GM19238 (cell line): ENCODE measurements at regions not wholly inside any gene's neighbourhood (a gene's known extent, or its start where the extent isn't known, plus 50 kb on each side); places are given as distances from the start of the nearest gene placed in this dataset.

Experiments
- DNase-seq: peaks from one replicate; pipeline ENCODE4 v3.0.0; 2011; ENCODE audit warnings: low spot score; ENCODE audit not compliant: insufficient read length

DNA sequence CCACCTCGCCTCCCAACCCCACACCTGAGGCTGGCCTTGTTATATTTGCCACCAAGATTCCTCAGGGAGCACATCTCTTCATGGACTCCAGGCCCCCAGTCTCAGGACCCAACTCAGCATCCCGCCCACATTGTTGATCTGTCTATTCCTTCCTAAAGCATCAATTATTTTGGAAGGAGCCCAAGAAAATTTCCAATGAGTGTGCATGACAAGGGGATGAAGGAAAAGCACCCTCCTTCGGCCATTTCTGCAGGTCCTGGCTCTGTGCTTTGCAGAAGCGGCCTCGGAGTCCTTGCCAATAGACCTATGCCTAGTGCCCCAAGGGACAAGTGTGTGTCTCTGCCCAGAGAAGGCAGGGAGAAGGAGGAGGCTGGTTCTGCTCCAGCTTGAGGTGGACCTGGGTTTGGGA is 273.2 kb downstream of the GADD45G start:
- no peak for DNase-seq

DNA sequence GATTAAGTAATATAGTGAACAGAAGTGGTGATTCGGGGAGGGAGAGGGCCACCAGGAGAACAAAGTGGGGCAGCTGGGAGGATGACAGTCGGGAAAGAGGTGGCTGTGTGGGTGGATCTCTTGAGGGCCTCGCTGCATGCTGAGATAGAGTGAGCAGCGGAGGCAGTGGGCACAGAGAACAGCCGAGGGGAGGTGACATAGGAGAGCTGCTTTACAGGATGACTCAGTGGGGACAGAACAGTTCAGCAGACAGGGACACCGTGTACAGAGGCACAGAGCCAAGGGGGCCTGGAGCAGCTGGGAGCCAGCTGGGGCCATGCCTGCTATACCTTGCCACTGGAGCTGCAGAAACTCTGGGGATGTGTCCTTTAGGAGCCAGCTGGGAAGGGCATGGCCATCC is 273.9 kb downstream of the GADD45G start:
- DNase-seq: no peak

DNA sequence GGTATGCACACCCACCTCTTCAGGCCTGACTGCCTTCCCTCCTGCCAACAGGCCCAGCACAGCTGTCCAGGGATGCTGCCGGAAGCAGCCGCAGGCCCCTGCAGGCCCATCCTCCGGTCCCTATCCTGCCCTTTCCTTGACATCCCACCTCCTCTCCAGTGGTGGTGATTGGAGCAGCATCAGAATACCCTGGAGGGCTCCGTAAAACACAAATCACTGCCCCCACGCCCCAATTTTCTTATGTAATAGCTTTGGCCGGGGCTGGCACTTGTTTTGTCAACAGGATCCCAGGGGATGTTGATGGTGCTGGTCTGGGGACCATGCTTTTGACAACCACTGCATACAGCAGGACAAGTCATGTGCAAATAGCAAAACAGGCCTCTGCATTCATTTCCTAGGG is 274.5 kb downstream of the GADD45G start:
- no peak for DNase-seq

DNA sequence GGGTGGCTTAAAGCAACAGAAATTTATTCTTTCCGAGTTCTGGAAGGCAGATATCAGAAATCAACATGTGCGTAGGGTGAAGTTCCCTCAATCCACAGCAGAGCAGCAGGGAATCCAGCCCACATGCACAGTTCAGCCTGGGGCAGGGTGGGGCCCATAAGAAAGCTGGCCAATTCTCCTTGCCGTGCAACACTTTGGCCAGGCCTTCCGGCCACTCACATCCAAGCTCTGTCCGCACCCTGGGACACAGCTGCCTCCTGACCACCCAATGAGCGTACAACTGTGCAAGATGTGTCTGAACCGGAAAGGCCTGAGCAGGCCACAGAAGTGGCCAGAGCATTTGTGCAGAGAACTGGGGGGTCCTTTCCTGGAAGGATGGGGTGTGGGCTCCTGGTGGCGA is 274.9 kb downstream of the GADD45G start:
- DNase-seq: no peak

DNA sequence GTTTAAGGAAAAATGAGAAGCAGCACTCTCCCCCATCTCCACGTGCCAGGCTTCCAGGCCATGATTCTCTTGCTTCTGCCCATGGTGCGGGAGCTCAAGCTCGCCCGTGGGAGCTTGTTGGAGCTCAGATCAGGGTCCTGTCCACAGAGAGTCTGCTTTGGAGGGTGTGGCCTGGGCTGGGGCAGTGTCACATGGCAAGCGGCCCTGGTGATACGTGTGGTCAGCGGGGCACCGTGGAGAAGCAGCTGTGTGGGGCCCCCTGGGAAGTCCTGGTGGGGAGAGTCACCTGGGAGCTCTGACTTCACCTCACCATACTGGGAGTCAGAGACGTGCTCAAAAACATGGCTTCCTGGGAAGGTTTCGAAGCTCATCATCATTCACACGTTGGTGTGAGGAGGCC is 275.3 kb downstream of the GADD45G start:
- DNase-seq: no peak

DNA sequence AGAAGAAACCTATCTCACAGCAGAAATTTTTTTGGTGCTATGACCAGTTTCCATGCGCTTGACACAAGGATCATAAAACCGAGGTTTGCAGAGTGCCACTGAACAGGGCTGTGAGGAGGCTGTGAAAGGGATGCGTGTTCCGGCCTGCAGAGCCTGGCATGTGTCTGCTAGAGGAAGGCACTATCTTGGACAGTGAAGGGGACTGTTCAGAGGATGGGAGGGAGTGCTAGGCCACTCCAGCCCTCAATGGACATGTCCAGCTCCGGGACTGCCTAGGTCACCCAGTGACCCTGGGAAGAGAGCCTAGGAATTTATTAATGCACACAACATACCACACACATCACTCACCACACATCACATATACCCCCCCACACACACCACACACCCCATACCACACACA is 275.9 kb downstream of the GADD45G start:
- DNase-seq: no peak

DNA sequence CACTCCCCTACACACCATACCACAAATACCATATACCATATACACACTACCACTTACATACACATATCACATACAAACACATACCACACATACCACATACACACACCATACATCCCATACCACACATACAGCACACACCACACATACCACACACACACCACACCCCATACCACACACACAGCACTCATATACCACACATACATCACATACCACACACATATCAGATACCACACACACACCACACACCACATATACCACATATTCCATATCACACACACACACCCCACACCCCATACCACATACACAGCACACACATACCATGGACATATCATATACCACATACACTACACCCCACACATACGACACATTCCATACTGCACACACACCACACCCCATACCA is 276.6 kb downstream of the GADD45G start:
- no peak for DNase-seq

DNA sequence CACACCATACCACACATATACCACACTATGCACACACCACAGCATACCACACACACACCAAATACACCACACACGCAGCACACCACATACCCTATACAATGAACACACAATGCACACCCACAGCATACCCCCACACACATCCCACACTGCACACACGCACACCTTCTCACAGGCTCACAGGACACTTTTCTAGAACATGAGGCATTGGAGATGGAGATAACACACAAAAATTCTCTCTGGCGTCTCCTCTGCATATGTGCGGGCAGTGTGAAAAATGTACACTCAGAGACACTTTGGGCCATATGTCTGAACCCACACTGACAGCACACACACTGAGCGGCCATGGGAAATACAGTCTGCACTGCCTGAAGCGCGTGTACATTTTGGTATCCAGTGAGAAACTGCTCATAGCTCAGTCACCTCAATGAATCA is 278.1 kb downstream of the GADD45G start:
- DNase-seq: no peak

DNA sequence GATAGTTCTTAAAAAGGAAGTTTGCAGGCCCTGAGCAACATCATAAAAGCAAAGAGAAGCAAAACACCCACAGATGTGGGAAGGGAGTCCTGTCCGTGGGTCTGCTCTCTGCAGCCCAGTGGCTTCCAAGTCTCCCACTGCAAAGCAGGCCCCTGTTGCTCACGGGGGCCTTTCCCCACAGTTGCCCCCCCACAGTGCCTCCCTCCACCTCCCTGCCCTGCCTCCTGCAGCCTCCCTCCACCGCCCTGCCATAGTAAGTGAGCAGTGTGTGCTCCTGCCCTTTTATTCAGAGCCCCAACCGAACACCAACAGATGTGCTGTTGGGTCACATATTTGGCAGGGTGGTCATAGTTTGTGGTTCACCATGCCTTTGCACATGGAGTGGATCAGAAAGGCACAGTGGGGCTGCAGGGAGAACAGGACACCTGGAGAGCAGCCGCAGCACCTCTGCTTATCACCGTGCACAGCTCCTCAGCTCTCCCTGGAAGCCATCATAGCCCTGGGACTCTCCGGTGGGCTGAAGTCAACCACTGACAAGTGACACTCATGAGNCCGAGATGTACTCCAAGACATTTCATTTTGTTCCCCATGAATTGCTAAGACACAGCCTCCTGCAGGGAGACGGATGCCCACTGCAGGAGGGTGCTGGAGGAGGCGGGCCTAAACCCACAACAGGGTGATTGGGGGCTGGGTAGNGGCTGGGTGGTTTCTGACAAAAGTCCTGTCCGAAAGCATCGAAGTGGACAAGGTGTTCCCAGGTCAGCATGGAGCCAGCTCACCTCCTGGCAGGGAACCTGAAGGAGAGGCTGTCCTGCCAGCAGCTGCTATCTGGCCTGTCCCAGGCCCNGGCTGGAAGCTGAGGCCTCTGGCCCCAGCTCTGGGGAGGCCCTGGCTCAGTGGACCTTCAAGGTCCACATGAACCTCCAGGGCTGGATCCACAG is 278.9 kb downstream of the GADD45G start:
- DNase-seq: no peak

DNA sequence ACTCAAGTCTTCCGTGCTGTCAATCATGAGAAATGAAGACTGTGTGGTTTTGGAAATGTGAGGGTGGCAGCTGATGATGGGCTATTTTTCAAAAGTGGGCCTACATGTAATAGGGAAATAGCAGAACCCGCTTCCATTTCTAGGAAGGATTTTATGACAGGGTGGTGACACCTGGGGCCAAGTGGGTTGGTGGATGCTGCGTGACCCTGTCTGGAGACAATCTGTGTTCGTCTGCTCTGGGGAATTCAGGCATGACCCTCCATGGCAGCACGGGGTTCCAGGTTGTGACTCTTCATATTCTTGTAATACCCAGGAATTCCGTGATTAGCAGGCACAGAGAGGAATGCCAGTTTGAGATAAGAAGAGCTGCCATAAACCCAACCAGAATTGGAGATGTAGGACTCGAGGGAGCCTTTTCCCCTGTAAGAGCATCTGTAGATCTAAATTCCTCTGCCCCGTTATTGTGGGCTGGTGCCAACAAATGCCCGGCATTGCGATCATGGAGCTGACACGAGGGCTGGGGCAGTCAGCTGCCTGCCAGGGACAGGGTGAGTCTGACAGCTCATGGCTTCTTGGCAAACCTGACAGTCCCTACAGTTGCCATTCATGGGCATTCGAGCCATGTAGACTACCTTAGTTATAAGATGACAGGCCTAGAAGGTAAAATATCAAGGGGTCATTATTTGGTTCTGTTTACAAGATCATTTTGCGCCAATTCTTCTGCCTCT is 279.7 kb downstream of the GADD45G start:
- DNase-seq: no peak

DNA sequence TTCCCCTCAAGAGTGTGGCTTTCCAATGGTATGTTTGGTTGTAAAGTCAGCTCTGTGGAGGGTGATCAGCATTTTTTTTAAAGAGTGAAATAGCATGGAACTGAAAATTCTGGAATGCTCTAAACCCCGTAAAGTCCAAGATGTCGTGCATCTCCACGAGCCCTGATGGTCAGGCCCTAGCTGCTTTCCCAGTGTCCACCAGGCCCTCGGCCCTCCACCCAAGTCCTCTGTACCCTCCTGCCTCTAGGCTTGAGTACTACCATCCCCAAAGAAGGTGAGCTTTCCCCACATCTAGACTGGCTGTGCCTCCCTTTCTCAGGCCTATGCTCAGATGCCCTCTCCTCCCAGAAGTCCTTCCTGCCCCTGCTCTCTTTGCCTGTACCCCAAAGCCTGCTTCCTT is 280.3 kb downstream of the GADD45G start:
- no peak for DNase-seq

DNA sequence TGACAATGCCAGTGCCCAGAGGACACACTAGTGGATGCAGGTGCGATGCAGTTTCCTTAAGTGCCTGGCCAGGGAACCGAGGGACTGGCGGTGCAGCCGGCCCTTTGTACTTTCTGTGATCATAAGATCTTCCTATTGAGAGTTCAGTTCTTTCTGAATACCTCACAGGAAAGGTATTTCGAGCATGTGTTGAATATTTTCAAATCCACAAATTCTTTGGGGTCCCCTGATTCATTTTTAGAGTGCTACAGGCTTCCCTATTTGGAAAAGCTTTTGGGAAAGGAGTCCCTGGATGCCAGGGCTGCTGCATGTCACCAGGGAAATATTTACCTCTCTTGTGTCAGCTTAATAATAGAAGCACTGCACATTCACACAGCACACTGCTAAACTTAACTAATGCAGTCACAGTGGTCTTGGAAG is 281.5 kb downstream of the GADD45G start:
- no peak for DNase-seq

DNA sequence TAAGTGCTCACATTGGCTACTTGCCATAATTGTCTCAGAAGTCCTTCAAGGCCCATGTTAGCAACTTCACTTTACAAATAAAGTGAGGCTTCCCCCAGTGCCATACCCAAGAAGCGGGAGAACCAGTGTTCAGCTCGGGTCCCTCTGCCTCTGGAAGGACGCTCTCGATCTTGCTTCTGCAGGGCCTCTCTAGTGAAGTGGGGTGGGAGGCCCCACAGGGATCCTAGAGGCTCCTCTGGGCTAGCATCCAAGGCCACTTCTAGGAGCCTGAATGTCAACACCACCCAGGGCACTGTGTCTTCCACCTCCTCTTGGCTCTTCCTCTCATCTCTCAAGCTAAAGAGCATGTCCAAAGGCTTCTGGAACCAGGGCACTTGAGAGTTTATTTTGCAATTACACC is 282.5 kb downstream of the GADD45G start:
- DNase-seq: no peak

DNA sequence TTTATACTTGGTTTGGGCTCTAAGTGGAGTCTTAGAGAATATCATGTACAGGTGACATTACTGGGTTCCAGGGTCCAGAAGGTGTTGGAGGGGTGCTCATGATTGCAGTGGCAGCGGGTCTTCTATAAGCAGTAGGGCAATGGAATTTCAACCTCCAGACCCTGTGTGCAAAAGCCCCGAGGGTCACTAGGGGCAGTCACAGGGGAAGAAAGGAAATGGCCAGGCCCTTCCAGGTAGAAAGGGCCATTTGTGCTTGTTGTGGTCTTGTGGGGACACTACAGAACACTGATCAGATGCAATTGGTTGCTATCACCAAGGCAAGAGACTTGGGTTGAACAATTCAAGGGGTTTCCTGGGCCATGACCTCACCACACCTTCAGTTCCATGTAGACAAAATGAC is 283.4 kb downstream of the GADD45G start:
- DNase-seq: no peak

DNA sequence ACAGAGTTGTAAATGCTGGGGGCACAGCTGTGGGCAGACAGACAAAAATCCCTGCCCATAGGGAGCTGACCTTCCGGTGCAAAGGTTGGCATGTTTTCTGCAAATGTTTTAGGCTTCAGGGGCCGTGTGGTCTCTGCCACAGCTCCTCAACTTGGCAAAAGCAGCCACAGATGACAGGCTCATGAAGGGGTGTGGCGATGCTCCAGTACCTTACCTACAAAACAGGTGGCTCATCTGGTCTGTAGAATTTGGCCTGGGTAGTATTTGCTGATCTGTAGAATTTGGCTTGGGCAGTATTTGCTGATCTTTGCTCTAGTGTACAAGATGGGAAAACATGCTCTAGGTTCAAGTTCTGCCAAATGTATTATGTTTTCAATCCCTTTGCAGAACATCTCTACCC is 283.9 kb downstream of the GADD45G start:
- DNase-seq: no peak

DNA sequence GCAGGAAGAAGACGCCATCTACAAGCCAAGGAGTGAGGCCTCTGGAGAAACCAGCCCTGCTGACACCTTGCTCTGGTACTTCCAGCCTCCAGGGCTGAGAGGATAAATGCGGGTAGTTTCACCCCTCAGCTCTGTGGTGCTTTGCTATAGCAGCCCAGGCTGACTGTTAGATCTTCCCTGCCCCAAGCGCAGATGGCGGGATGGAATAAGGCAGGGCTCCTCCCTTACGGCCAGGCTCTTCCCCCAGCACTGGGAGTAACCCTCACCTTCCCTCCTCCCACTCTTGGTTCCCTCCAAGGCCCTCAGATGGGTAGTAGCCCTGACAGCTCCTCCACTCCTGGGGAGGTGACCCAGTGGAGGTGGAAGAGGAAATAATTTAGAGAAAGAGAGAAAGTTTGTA is 285.1 kb downstream of the GADD45G start:
- DNase-seq: no peak

DNA sequence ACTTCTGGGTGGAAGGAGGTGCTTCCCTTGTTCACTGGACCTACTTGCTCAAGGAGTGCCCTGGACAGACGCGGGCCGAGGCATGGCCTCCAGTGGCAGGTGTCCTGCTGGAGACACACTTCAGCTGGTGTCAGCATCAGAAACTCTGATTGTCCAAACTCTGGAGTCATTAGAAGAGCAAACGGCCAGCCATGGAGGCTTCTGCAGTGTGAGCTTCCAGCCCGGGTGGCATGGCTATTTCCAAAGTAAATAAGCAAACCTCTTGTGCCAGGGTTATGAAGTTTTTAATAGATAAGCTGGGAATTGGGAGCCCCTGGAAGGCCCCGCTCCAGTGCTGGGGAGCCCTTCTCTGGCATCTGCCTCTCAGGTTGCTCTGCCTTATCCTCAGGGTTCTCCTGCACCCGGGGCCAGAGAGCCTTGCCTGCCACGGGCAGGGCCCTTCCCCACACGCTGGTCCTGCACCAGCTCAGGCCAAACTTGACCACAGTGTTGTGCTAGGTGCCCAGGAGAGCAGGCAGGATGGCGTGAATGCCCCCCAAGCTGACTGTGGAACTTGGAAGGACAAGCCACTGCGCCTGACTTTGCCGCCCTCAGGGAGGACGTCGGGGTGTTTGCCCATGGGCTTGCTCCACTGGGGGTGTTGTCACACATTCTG is 285.6 kb downstream of the GADD45G start:
- no peak for DNase-seq

DNA sequence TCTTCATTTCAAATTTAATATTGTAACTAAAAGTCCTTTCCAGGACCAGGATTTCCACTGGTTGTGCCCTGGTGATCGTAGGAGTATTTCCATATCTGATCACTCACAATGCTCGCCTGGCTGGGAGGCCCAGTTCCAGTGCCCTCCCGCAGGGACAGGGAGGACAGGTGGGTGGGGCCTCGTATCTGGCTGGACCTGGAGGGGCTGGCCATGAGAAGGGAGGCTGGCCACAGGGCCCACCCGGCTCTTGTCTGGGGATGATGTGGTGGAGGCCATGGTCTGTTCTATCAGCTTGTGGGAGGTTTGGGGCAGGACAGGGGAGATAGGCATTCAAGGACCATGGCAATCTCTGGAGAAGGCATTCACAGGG is 286.4 kb downstream of the GADD45G start:
- no peak for DNase-seq

DNA sequence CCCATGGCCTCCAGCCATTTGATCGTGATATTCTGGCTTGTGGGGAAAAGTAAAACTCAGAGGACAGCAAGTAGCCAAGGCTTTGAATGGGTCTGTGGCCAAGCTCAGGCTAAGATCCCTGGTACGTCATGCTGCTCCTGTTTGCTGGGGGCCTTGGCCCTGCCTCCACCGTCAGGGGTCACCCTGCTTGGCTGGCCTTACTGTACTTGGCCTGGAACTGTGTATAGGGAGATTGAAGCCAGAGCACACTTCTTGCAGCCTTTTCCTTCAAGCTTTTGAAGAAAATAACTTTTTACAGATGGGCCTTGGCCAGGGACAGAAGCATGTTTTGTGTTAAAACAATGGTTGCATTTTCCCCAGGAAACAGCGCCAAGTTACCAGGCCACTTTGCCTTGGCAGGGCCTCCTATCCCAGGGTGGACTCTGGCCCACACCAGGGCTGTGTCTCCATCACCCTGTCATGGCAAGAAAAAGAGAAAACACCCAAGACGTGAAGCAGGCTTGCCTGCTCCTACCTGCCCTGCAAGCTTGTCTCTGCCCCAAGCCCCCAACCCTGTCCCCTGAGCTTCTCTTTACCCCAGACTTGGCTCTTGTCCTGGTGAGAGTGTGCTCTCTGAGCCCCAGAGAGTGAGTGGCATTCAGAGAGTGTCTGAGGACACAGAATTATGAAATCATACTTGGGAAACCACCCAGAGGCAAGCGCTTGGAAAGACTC is 286.9 kb downstream of the GADD45G start:
- DNase-seq: no peak

DNA sequence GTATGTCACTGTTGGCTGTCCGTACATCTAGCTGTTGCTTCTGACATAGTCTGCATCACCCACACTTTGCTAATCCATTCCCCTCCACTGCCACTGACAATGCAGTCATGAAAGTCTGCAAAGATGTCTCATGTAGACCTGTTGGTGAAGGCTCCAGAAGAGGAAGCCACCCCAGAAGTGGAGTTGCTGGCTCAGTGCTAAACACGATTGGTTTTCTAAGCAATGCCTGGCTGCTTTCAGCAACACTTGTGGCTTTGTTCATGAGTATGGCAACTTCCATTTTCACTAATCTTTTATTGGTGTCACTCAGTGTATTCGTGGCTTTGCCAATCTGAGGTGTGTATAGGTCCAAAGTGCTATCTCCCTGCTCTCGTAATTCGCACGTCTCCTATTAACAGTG is 288.1 kb downstream of the GADD45G start:
- no peak for DNase-seq

DNA sequence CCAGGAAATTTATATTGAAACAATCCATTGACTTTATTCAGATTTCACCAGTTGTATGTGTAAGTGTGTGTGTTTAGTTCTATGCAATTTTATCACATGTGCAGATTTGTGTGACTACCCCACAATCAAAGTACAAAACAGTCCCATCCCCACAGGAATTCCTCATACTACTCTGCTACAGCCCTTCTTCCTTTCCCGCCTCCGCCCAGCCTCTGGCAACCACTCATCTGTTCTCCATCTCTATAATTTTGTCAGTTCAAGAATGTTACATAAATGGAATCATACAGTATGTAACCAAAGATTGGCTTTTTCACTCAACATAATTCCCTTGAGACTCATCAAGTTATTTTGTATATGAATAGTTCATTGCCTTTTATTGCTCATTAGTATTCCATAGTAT is 289.1 kb downstream of the GADD45G start:
- no peak for DNase-seq
